Fibroblast of villous mesenchyme (primary cell): ENCODE measurements at regions not wholly inside any gene's neighbourhood (a gene's known extent, or its start where the extent isn't known, plus 50 kb on each side); places are given as distances from the start of the nearest gene placed in this dataset.

Experiments
- DNase-seq: peaks from one replicate; pipeline ENCODE4 v3.0.0-alpha.2; 2010; ENCODE audit warnings: low read depth
- H3K4me3 ChIP-seq: 2 replicates; pipeline ENCODE4 v1.5.1; 2011; ENCODE audit warnings: low read depth, mild to moderate bottlenecking, low read length
- CTCF ChIP-seq: IDR thresholded peaks from 2 replicates; pipeline ENCODE4 v1.5.1; 2012; ENCODE audit warnings: low read depth, mild to moderate bottlenecking, low read length; ENCODE audit not compliant: insufficient read depth

- no peak overlapping the region for H3K4me3 ChIP-seq
- no peak for DNase-seq
- no peak for TF ChIP-seq CTCF
These were observed 1432.4 kb upstream of the ATXN8OS start for GRCh38 chr13:68675209-68675608.

- no peak for DNase-seq
- TF ChIP-seq CTCF: no peak
These were observed 1437.7 kb upstream of the PCDH9 start for GRCh38 chr13:68667863-68668262.

GRCh38 chr13:68666774-68667397 lies 1436.8 kb upstream of the PCDH9 start:
- no peak for TF ChIP-seq CTCF
- DNase-seq: no peak
- no peak overlapping the region for H3K4me3 ChIP-seq

More at GRCh38 chr13:68667863-68668262, 1437.7 kb upstream of the PCDH9 start:
- H3K4me3 ChIP-seq: no peak overlapping the region

GRCh38 chr13:68645814-68646213 lies 1415.7 kb upstream of the PCDH9 start:
- TF ChIP-seq CTCF: no peak
- no peak overlapping the region for H3K4me3 ChIP-seq
- DNase-seq: no peak

GRCh38 chr13:68644611-68645010 lies 1414.5 kb upstream of the PCDH9 start:
- no peak for TF ChIP-seq CTCF
- H3K4me3 ChIP-seq: no peak overlapping the region
- no peak for DNase-seq

GRCh38 chr13:68636784-68637183 lies 1406.6 kb upstream of the PCDH9 start:
- DNase-seq: no peak
- no peak overlapping the region for H3K4me3 ChIP-seq
- no peak for TF ChIP-seq CTCF

GRCh38 chr13:68628994-68629393 lies 1398.9 kb upstream of the PCDH9 start:
- H3K4me3 ChIP-seq: no peak overlapping the region
- no peak for TF ChIP-seq CTCF
- no peak for DNase-seq
